ENCODE measurements at regions not wholly inside any gene's neighbourhood (a gene's known extent, or its start where the extent isn't known, plus 50 kb on each side); places are given as distances from the start of the nearest gene placed in this dataset.

DNA sequence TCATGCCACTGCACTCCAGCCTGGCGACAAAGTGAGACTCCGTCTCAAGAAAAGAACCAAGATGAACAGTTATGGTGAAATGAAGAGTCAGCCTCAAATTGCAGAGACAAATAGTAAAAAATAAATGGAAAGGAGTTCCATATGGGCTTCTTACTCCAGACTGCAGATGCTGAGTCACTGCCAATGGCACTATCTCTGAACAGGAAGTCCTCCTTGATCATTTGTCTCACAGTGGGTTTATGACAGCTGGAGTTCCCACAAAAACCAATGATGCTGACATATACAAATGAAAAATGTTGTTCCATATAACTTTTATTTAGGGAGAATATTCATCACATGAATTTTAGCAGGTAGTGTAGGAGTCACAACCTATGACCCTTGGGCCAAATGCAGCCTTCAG, 631.6 kb downstream of the PCDH18 start:
- no peak overlapping the region for H3K4me3 ChIP-seq (ENCODE audit: low read depth, low read length)
- TF ChIP-seq, protein P1, sequence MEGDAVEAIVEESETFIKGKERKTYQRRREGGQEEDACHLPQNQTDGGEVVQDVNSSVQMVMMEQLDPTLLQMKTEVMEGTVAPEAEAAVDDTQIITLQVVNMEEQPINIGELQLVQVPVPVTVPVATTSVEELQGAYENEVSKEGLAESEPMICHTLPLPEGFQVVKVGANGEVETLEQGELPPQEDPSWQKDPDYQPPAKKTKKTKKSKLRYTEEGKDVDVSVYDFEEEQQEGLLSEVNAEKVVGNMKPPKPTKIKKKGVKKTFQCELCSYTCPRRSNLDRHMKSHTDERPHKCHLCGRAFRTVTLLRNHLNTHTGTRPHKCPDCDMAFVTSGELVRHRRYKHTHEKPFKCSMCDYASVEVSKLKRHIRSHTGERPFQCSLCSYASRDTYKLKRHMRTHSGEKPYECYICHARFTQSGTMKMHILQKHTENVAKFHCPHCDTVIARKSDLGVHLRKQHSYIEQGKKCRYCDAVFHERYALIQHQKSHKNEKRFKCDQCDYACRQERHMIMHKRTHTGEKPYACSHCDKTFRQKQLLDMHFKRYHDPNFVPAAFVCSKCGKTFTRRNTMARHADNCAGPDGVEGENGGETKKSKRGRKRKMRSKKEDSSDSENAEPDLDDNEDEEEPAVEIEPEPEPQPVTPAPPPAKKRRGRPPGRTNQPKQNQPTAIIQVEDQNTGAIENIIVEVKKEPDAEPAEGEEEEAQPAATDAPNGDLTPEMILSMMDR (IDR thresholded peaks at IDR 0.05; ENCODE audit: insufficient read depth, low read length): no peak
- DNase-seq (ENCODE audit: low read depth): peak; percentile 1

DNA sequence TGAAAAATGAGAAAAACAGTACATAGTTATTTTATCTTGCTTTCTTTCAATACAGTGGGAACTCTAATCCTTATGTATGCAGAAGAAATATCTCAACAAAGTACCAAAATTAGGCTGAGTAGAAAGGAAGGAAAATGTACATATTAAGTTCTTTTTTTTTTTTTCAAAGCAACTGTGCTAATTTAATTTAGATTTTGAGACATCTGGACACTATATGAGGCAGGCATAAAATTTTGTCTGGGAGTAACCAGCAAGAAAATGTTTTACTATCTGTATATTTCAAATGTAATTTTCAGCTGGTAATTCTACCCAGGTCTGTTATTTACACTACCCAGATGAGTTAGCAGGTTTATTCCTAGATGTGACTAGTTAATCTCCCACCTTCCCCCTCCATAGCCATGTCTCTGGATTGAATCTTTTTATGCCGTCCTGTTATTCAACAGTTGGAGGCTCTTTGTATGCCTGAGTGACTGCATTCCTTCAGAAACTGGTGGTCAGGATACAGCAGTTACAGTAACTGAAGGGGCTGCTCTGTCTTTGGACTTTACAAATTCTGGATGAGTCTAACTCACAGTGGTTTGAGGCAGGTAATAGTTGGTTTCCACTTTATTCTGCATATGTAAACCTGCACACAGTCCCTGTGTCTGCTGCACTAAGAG, 633.6 kb downstream of the PCDH18 start:
- TF ChIP-seq, protein P1 (IDR thresholded peaks at IDR 0.05; ENCODE audit: insufficient read depth, low read length): no peak
- DNase-seq (ENCODE audit: low read depth): no peak
- no peak overlapping the region for H3K4me3 ChIP-seq (ENCODE audit: low read depth, low read length)

DNA sequence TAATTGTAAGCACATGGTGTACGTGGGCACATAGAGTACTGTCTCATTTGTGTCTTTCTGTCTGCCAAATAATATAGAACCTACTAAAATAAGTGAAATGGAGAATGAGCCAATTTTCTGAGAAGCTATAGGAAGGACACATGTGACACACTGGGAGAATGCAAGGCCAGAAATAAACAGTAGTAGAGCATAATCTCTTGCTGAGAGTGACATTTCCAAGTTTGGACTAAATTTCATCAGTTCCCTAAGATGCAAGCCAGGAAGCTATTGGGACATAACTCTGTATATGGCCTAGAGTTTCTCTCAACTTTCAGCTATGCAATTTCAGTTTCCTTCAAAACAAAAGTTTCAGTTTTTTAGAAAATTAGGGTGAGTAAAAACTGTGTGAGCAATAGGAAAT, 638.7 kb downstream of the PCDH18 start:
- DNase-seq (ENCODE audit: low read depth): peak; percentile 3
- H3K4me3 ChIP-seq (ENCODE audit: low read depth, low read length): no peak overlapping the region
- TF ChIP-seq, protein P1 (IDR thresholded peaks at IDR 0.05; ENCODE audit: insufficient read depth, low read length): no peak

DNA sequence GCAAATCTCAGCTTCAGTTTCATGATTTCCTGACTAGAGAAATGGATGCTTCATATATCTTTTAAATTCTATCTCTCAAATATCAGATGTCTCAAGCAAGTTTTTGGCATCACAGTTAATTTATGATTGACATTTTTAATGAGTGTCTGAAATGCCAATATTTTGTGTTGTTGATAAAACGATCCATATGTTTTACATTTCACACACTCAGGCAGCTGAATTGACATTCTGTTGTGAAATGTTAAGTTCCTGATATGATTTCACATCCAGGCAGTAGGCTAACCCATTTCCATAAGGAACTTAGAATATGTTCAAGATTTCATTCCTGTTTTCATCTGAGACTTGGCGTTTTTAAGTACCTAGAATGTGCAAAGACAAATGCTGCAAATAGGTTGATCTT, 650.6 kb downstream of the PCDH18 start:
- no peak overlapping the region for H3K4me3 ChIP-seq (ENCODE audit: low read depth, low read length)
- TF ChIP-seq, protein P1 (IDR thresholded peaks at IDR 0.05; ENCODE audit: insufficient read depth, low read length): no peak

DNA sequence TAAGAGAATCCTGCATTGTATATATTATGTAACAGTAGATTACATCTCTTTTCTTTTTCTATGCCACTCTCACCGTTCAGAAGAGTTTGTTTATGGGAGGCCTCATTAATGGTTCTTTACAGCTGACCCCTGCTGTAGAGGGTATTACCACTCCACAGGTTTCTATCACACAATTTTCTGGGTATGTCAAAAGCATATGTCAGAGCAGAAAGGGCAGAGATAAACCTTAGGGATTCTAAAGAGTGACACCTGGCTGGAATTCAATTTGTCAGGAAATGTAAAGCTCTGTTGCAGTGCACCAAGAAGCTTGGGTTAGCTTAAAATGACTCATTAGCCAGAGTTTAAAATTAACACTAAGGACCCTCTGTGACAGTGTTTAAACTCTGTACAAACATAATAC, 658.7 kb downstream of the PCDH18 start:
- no peak for DNase-seq (ENCODE audit: low read depth)
- H3K4me3 ChIP-seq (ENCODE audit: low read depth, low read length): no peak overlapping the region
- TF ChIP-seq, protein P1 (IDR thresholded peaks at IDR 0.05; ENCODE audit: insufficient read depth, low read length): no peak

More for the DNA sequence above, 650.6 kb downstream of the PCDH18 start:
- DNase-seq (ENCODE audit: low read depth): no peak

DNA sequence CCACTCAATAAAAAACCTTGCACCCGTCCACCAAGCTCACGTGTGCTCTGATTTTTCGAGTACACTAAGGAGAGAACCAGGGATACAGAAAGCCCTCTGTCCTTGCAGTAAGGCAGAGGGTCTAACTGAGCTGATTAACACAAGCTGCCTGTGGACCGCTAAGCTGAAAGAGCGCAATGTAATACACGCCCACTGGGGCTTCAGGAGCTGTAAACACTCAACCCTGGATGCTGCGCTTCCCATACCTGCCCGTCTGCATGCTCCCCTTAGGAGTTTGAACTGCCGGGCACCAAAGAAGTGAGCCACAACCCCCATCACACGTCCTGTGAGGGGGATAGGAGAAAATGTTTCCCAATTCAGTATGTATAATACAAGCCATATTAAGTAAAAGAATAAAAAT, 664.8 kb downstream of the PCDH18 start:
- no peak overlapping the region for H3K4me3 ChIP-seq (ENCODE audit: low read depth, low read length)
- DNase-seq (ENCODE audit: low read depth): no peak
- TF ChIP-seq, protein P1 (IDR thresholded peaks at IDR 0.05; ENCODE audit: insufficient read depth, low read length): no peak

DNA sequence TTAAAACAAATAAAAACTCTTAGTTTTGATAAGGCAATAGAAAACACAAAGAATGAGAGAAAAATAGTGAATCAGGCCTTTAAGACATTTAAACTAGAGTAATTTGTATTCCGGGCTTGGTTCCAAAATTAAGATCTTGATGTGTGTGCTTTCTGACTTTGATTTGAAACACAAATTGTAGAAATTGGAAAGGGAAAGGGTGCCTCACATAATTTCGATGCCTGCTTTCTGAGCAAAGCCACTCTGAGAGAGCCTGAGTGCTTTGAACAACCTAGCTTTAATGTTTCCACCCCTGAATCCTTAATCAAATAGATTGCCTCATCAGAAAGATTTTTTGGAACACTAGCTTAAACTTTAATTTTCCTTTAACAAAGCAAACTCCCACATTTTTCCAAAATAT, 666.8 kb downstream of the PCDH18 start:
- TF ChIP-seq, protein P1 (IDR thresholded peaks at IDR 0.05; ENCODE audit: insufficient read depth, low read length): no peak
- DNase-seq (ENCODE audit: low read depth): peak; percentile 2
- H3K4me3 ChIP-seq (ENCODE audit: low read depth, low read length): no peak overlapping the region

All from fibroblast of the aortic adventitia (primary cell).